Gastrocnemius medialis (tissue), 4 donors: ENCODE measurements at regions not wholly inside any gene's neighbourhood (a gene's known extent, or its start where the extent isn't known, plus 50 kb on each side); places are given as distances from the start of the nearest gene placed in this dataset.
"Not testable (repeated sequence)": the region's sequence is repeated elsewhere in the genome, so short reads cannot be mapped to it uniquely, and the experiment has no call there.

ENCODE experiments used
- CTCF ChIP-seq, 5 experiments: fragments of 450-650 bp in 3 of 5; fragments of 200-600 bp in 2 of 5; sonication (generic) in 2 of 5; IDR thresholded peaks in 4 of 5; conservative IDR thresholded peaks in 1 of 5; 1 replicate in 4 of 5; 2 replicates in 1 of 5; pipeline ENCODE4 v1.5.1; 2016 to 2019; ENCODE audit warnings: antibody characterized with exemption in 5 of 5, mild to moderate bottlenecking in 3 of 5, moderate library complexity in 3 of 5
- POLR2A ChIP-seq, 2 donors: fragments of 450-650 bp; IDR thresholded peaks; one replicate each; pipeline ENCODE4 v1.6.1; 2017; ENCODE audit warnings: antibody characterized with exemption in 2 of 2, mild to moderate bottlenecking in 2 of 2, moderate library complexity in 2 of 2

GRCh38 chr20:19139584-19139983 is 72.9 kb upstream of the SLC24A3 start:
- not testable (repeated sequence) for TF ChIP-seq CTCF (IDR thresholded peaks at IDR 0.05 in 4 of 5, conservative IDR thresholded peaks at IDR 0.05 in 1 of 5); POLR2A (IDR thresholded peaks at IDR 0.05)
